HEK293T (cell line): ENCODE measurements at regions not wholly inside any gene's neighbourhood (a gene's known extent, or its start where the extent isn't known, plus 50 kb on each side); places are given as distances from the start of the nearest gene placed in this dataset.

Source experiments
- CTCF ChIA-PET: fragments of 350-600 bp; formaldehyde crosslinking; extraction: SDS; loops from one replicate; lab custom pipeline; 2021; ENCODE audit warnings: antibody characterized with exemption, inconsistent platforms; lab: Yijun Ruan, JAX
- POLR2A ChIA-PET: fragments of 350-600 bp; formaldehyde crosslinking; extraction: SDS; loops from one replicate; lab custom pipeline; 2020; ENCODE audit warnings: antibody characterized with exemption, inconsistent platforms; lab: Yijun Ruan, JAX
- DNase-seq: peaks from one replicate; pipeline ENCODE4 v3.0.0; 2012; ENCODE audit warnings: mixed read lengths; ENCODE audit errors: extremely low spot score
- ARNT ChIP-seq: fragments of 450-650 bp; IDR thresholded peaks from 2 replicates; pipeline ENCODE4 v1.6.1; 2017; ENCODE audit warnings: mild to moderate bottlenecking
- BHLHE40 ChIP-seq: fragments of 450-650 bp; IDR thresholded peaks from 2 replicates; pipeline ENCODE4 v1.6.1; 2016; ENCODE audit warnings: mild to moderate bottlenecking, moderate library complexity, borderline replicate concordance
- CTBP1 ChIP-seq: fragments of 450-650 bp; IDR thresholded peaks from 2 replicates; pipeline ENCODE4 v1.6.1; 2016; ENCODE audit warnings: borderline replicate concordance
- ELF4 ChIP-seq: fragments of 450-650 bp; IDR thresholded peaks from 2 replicates; pipeline ENCODE4 v1.6.1; 2017; ENCODE audit warnings: antibody characterized with exemption
- FOXA1 ChIP-seq: fragments of 450-650 bp; IDR thresholded peaks from 2 replicates; pipeline ENCODE4 v1.6.1; 2016; ENCODE audit warnings: mild to moderate bottlenecking
- FOXK2 ChIP-seq: fragments of 450-650 bp; IDR thresholded peaks from 2 replicates; pipeline ENCODE4 v1.6.1; 2016; ENCODE audit warnings: mild to moderate bottlenecking
- FOXM1 ChIP-seq: fragments of 450-650 bp; IDR thresholded peaks from 2 replicates; pipeline ENCODE4 v1.6.1; 2017; ENCODE audit warnings: mild to moderate bottlenecking, borderline replicate concordance
- HDGF ChIP-seq: fragments of 450-650 bp; IDR thresholded peaks from 2 replicates; pipeline ENCODE4 v1.6.1; 2017; ENCODE audit warnings: antibody characterized with exemption, borderline replicate concordance
- L3MBTL2 ChIP-seq: fragments of 450-650 bp; conservative IDR thresholded peaks from 2 replicates; pipeline ENCODE4 v1.6.1; 2016; ENCODE audit warnings: mild to moderate bottlenecking
- LEF1 ChIP-seq: fragments of 450-650 bp; IDR thresholded peaks from 2 replicates; pipeline ENCODE4 v1.6.1; 2017; ENCODE audit warnings: mild to moderate bottlenecking, borderline replicate concordance
- NFRKB ChIP-seq: fragments of 450-650 bp; IDR thresholded peaks from 2 replicates; pipeline ENCODE4 v1.6.1; 2016; ENCODE audit warnings: mild to moderate bottlenecking, moderate library complexity
- SP1 ChIP-seq: fragments of 450-650 bp; IDR thresholded peaks from 2 replicates; pipeline ENCODE4 v1.6.1; 2017
- SUZ12 ChIP-seq: fragments of 450-650 bp; IDR thresholded peaks from 2 replicates; pipeline ENCODE4 v1.6.1; 2016; ENCODE audit warnings: mild to moderate bottlenecking
- TARDBP ChIP-seq: fragments of 450-650 bp; IDR thresholded peaks from 2 replicates; pipeline ENCODE4 v1.6.1; 2016
- ZNF384 ChIP-seq: fragments of 450-650 bp; IDR thresholded peaks from 2 replicates; pipeline ENCODE4 v1.6.1; 2016
- TF ChIP-seq, protein P1 (sequence below): fragments of 450-650 bp; IDR thresholded peaks from 2 replicates; pipeline ENCODE4 v1.6.1; 2016

DNA sequence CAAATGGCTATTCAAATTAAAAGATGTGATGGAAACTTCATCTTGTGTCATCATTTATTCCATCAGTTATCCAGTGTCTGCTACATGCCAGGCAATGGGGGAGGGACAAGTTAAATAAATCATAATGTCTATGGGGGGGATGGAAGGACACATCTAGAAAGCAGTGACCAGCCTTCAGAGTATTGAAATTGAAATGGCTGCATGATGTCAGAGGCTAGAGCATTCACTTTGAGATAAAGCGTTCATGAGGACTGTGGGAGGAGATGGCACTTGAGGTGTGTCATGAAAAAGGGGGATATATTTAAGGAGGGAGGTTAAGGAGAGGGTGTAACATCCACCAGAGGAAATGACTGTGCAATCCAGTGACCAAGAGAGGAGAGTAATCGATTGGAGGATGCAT lies 50.6 kb downstream of the SLIT2 start:
- DNase-seq: no peak
- TF ChIP-seq, protein P1, sequence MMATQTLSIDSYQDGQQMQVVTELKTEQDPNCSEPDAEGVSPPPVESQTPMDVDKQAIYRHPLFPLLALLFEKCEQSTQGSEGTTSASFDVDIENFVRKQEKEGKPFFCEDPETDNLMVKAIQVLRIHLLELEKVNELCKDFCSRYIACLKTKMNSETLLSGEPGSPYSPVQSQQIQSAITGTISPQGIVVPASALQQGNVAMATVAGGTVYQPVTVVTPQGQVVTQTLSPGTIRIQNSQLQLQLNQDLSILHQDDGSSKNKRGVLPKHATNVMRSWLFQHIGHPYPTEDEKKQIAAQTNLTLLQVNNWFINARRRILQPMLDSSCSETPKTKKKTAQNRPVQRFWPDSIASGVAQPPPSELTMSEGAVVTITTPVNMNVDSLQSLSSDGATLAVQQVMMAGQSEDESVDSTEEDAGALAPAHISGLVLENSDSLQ: peak; percentile 45; the same call in 1 of the 2 replicates
- no peak for TF ChIP-seq SP1
- ChIA-PET POLR2A (no interaction called here), CTCF (no interaction called here)

DNA sequence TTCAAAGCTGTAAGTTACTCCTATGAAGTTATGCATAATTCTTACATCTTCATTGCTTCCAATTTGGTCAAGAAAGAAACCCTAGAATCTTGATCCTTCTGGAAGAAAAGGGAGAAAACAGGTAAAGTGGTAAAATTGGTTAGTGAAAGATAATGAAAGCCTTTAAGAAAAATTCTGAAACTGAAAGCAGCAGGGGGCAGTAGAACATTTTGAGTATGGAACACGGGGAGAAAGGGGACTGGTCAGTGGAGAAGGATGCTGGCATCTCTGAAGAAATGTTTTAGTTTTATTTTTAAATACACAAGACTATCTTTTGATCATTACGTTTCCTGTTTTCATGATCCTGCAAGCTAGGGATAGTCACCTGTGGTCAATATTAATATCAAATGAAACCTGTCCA lies 54.3 kb downstream of the SLIT2 start:
- ChIA-PET CTCF (no interaction called here), POLR2A (no interaction called here)
- no peak for DNase-seq
- TF ChIP-seq LEF1 (no peak), SUZ12 (no peak), ZNF384 (no peak), FOXM1 (no peak), ARNT (no peak), TARDBP (no peak), ELF4 (no peak), CTBP1 (no peak), HDGF (no peak), BHLHE40 (no peak), SP1 (no peak), L3MBTL2 (no peak), NFRKB (no peak), FOXA1 (no peak), FOXK2 (no peak)
- TF ChIP-seq, protein P1: no peak

DNA sequence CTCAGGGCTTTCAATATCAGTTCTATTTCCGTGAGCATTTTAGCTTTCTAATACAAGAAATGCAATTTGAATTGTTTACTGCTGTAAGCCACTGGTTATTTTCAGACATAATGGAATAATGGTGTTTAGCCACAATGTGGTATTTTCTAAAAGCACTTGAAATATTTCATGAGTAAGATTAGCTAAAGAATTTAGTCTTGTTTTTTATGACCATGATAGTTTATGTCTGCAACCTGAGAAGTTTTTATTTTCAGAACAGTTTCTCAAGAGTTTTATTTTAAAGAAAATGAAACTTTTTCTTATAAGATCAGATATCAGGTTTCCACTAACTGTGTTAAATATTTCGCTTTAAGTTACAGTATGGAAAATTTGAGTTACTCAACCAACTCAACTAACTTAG lies 60.2 kb downstream of the SLIT2 start:
- TF ChIP-seq SUZ12: no peak
- no peak for DNase-seq
- ChIA-PET CTCF (interaction anchor here (0.7 kb wide), 1 partner anchor 1437 kb away, joined by 3 read pairs; no protein-coding TSS in a partner anchor), POLR2A (no interaction called here)

DNA sequence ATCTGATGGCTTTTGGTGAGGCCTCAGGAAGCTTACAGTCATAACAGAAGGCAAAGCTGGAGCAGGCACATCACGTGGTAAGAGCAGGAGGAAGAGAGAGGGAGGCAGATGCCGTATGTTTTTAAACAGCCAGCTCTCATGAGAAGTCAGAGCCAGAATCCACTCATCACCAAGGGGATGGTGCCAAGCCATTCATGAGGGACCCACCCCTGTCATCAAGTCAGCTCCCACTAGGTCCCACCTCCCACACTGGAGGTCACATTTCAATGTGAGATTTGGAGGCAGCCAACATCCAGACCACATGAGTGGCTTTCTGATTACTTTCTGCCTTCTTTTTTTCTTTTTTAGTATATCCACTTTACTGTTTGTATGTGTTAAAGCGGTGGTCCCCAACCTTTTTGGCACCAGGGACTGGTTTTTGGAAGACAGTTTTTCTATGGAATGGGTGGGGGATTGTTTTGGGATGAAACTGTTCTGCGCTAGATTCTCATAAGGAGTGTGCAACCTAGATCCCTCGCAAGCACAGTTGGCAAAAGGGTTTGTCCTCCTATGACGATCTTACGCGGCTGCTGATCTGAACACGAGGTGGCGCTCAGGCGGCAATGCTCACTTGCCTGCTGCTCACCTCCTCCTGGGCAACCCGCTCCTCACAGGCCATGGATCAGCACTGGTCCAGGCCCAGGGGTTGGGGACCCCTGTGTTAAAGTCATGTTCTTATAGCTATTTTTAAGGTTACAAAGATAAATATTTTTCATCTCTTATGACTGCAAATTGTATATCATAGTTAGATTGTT lies 61.7 kb downstream of the SLIT2 start:
- TF ChIP-seq L3MBTL2 (no peak), ELF4 (no peak), TARDBP (no peak), SUZ12 (no peak), FOXK2 (no peak)
- POLR2A ChIA-PET: no interaction called here
- CTCF ChIA-PET: interaction anchor here (0.6 to 0.9 kb wide), 4 partner anchors 106 to 1410 kb away, joined by 3 read pairs; no protein-coding TSS in a partner anchor
- DNase-seq: no peak

DNA sequence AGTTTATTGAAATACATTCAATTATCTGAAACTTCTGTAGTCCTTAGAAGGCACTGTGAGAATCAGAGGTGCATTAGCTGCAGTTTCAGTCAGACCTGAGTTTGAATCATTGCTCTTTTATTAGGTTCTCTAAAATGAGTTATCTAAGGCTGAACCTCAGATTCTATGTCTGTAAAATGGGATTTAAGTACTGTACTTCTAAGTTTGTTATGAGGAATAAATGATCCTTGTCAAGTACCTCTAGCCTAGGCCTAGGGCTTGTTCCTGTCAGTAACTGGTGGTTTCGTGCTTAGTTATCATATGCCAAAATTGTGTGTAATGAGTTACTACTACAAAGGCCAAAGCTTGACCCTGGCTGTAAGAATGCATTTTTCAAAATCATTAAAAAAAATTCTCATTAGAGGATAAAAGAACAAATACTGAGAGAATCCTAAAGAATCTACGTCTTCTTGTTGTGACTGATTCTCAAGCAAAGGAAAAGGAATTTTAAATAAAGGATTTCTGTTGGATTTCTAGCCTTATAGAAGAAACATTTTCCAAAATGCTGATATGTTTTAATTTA lies 65.8 kb downstream of the SLIT2 start:
- ChIA-PET POLR2A (no interaction called here), CTCF (no interaction called here)
- TF ChIP-seq, protein P1: peak; percentile 66
- no peak for TF ChIP-seq FOXA1
- no peak for DNase-seq

DNA sequence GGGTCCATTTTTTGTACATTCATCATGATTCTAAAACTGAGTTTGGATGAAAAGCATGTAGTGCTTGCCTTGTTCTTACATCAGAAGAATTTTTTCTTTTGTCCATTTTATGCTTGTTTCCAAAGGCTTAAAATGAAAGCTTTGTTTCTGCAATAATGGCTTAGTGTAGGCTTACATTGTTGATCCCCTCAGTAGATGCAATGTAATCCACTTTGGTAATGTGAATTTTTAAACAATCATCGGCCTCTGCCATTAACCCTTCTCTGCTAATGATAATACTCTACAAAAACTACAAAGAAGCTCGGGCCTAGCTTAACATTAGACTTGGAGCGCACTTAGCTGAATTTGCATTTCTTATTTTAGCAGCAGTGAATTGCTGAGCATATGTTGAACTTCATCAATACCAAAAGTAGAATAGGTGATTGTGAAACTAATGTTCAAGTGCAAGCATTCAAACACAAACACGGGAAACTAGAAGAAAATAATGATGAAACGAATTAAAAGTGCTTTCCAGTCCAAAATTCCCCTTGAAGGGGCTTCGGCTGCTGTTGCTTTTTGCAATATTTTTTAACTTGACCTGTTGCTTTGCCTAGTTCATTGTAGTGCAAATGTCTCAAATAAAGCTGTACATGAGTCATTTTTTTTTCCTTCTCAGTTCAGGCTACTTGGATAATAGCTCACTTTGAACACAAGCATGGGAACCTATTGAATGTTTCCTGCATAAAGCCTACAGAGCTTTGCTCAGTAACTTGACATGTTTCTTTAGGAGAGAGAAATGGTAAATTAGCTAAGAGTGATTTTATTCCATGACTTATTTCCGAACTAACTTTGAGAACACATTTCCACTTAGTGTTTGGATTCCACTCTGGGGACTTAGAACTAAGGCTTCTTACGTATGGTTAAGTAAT lies 66.5 kb downstream of the SLIT2 start:
- POLR2A ChIA-PET: no interaction called here
- no peak for TF ChIP-seq FOXA1
- TF ChIP-seq BHLHE40: no peak
- TF ChIP-seq TARDBP: no peak
- TF ChIP-seq CTBP1: no peak
- TF ChIP-seq, protein P1: no peak
- no peak for TF ChIP-seq SP1
- no peak for TF ChIP-seq ELF4
- TF ChIP-seq LEF1: no peak
- TF ChIP-seq FOXK2: no peak
- TF ChIP-seq SUZ12: no peak
- TF ChIP-seq L3MBTL2: no peak
- TF ChIP-seq FOXM1: no peak
- TF ChIP-seq HDGF: no peak
- TF ChIP-seq NFRKB: no peak
- no peak for TF ChIP-seq ARNT
- TF ChIP-seq ZNF384: no peak
- DNase-seq: no peak
- CTCF ChIA-PET: interaction anchor here (0.6 to 0.7 kb wide), 2 partner anchors 68 to 137 kb away, joined by 3 read pairs; no protein-coding TSS in a partner anchor
